ENCODE measurements at regions not wholly inside any gene's neighbourhood (a gene's known extent, or its start where the extent isn't known, plus 50 kb on each side); places are given as distances from the start of the nearest gene placed in this dataset.

DNA sequence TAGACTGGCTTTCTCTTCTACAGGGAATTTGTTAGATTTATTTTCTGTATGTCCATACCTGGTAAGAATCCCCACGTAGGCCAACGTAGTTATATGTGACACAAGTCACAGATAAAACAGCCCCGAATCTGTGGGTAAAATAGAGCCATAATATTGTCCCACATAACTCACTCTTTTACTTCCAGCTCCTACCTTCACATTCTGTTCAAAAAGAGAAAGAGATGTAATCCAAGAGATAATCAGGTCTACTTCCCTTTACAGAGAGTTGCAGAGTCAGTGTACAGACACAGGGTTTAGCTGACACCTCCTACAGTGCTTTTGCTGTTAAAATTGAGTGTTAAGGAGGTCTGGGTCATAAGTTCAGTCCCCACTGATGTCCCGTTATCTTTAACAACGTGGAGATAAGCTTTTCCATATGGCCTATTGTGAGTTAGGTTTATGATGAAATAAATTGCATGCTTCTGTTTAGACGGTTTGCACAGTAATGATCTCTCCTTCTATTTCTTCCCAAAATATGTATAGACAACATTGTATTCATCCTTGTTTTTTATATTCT is 446.5 kb downstream of the ADAMTS20 start:
- no peak for TF ChIP-seq CTCF (IDR thresholded peaks at IDR 0.05)
- no peak for TF ChIP-seq POLR2A (IDR thresholded peaks at IDR 0.05)
